D721Med (cell line): ENCODE measurements at regions not wholly inside any gene's neighbourhood (a gene's known extent, or its start where the extent isn't known, plus 50 kb on each side); places are given as distances from the start of the nearest gene placed in this dataset.

Experiments
- DNase-seq: peaks from one replicate; pipeline ENCODE4 v3.0.0; 2011; ENCODE audit warnings: low spot score; ENCODE audit not compliant: insufficient read length
- FAIRE-seq: peaks from 2 replicates; lab custom pipeline; 2011; peaks lifted over from hg19 to GRCh38; lab: Jason Lieb, UNC
- CTCF ChIP-seq: IDR thresholded peaks from 2 replicates; pipeline ENCODE4 v1.5.1; 2012; ENCODE audit warnings: mild to moderate bottlenecking, control low read depth; ENCODE audit not compliant: insufficient read depth; ENCODE audit errors: missing control alignments

- DNase-seq: no peak
- no peak for TF ChIP-seq CTCF
- FAIRE-seq: no peak
Observed at GRCh38 chr16:52855463-52855862, 197.2 kb downstream of the CHD9NB start.

GRCh38 chr16:52852978-52853377 lies 199.7 kb downstream of the CHD9NB start:
- FAIRE-seq (no peak), DNase-seq (no peak)
- TF ChIP-seq CTCF: no peak

- no peak for TF ChIP-seq CTCF
- no peak for FAIRE-seq
Observed at GRCh38 chr16:52851211-52851740, 201.4 kb downstream of the CHD9NB start.

GRCh38 chr16:52843381-52843780 lies 209.3 kb downstream of the CHD9NB start:
- DNase-seq: no peak
- no peak for FAIRE-seq
- TF ChIP-seq CTCF: no peak

More at GRCh38 chr16:52851211-52851740, 201.4 kb downstream of the CHD9NB start:
- DNase-seq: no peak

- no peak for DNase-seq
- TF ChIP-seq CTCF: no peak
- no peak for FAIRE-seq
Observed at GRCh38 chr16:52837251-52837650, 215.4 kb downstream of the CHD9NB start.

GRCh38 chr16:52834736-52835465 lies 217.8 kb downstream of the CHD9NB start:
- DNase-seq: no peak
- no peak for TF ChIP-seq CTCF
- no peak for FAIRE-seq

- DNase-seq (no peak), FAIRE-seq (no peak)
- no peak for TF ChIP-seq CTCF
Observed at GRCh38 chr16:52832771-52833170, 219.9 kb downstream of the CHD9NB start.
